Lower leg skin (tissue), 3 donors: ENCODE measurements at regions not wholly inside any gene's neighbourhood (a gene's known extent, or its start where the extent isn't known, plus 50 kb on each side); places are given as distances from the start of the nearest gene placed in this dataset.

Experiments
- POLR2A ChIP-seq, 2 donors: fragments of 450-650 bp; IDR thresholded peaks; one replicate each; pipeline ENCODE4 v1.6.1; 2016 to 2017; ENCODE audit warnings: antibody characterized with exemption in 2 of 2, mild to moderate bottlenecking in 1 of 2, moderate library complexity in 1 of 2
- TF ChIP-seq, protein P1 (sequence below), 3 donors: fragments of 450-650 bp; IDR thresholded peaks; one replicate each; pipeline ENCODE4 v1.5.1; 2016; ENCODE audit warnings: antibody characterized with exemption in 3 of 3, mild to moderate bottlenecking in 3 of 3, moderate library complexity in 2 of 3

GRCh38 chr3:74273091-74273490, 341.4 kb downstream of the CNTN3 start:
- TF ChIP-seq, protein P1, sequence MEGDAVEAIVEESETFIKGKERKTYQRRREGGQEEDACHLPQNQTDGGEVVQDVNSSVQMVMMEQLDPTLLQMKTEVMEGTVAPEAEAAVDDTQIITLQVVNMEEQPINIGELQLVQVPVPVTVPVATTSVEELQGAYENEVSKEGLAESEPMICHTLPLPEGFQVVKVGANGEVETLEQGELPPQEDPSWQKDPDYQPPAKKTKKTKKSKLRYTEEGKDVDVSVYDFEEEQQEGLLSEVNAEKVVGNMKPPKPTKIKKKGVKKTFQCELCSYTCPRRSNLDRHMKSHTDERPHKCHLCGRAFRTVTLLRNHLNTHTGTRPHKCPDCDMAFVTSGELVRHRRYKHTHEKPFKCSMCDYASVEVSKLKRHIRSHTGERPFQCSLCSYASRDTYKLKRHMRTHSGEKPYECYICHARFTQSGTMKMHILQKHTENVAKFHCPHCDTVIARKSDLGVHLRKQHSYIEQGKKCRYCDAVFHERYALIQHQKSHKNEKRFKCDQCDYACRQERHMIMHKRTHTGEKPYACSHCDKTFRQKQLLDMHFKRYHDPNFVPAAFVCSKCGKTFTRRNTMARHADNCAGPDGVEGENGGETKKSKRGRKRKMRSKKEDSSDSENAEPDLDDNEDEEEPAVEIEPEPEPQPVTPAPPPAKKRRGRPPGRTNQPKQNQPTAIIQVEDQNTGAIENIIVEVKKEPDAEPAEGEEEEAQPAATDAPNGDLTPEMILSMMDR (IDR thresholded peaks at IDR 0.05), result no peak
- TF ChIP-seq POLR2A (IDR thresholded peaks at IDR 0.05), result no peak
